Brain microvascular endothelial cell (primary cell): ENCODE measurements at regions not wholly inside any gene's neighbourhood (a gene's known extent, or its start where the extent isn't known, plus 50 kb on each side); places are given as distances from the start of the nearest gene placed in this dataset.

ENCODE experiments used
- DNase-seq: peaks from one replicate; pipeline ENCODE4 v3.0.0-alpha.2; 2020
- H3K27ac ChIP-seq: fragments of 250-450 bp; sonication (Bioruptor Pico); 2 replicates; pipeline ENCODE4 v1.5.1; 2020; ENCODE audit warnings: mild to moderate bottlenecking, moderate library complexity
- H3K27me3 ChIP-seq: fragments of 250-450 bp; sonication (Bioruptor Pico); replicated peaks from 2 replicates; pipeline ENCODE4 v1.5.1; 2020; ENCODE audit warnings: mild to moderate bottlenecking
- H3K36me3 ChIP-seq: fragments of 250-450 bp; sonication (Bioruptor Pico); replicated peaks from 2 replicates; pipeline ENCODE4 v1.5.1; 2020; ENCODE audit warnings: mild to moderate bottlenecking
- H3K4me3 ChIP-seq: 2 replicates; pipeline ENCODE4 v1.5.1; 2011; ENCODE audit warnings: low read depth, mild to moderate bottlenecking, control low read depth, low read length, moderate library complexity
- in situ Hi-C: cut with HindIII; loops from 2 replicates; pipeline ENCODE4 v1.10.0; 2017; ENCODE audit warnings: low sequenced_read_pairs, low pct_ligation_motif_present
- TF ChIP-seq, protein P1 (sequence below): IDR thresholded peaks from 2 replicates; pipeline ENCODE4 v1.5.1; 2011; ENCODE audit warnings: low read depth, mild to moderate bottlenecking, moderate library complexity, low read length, control low read depth, inconsistent platforms; ENCODE audit errors: missing control alignments

DNA sequence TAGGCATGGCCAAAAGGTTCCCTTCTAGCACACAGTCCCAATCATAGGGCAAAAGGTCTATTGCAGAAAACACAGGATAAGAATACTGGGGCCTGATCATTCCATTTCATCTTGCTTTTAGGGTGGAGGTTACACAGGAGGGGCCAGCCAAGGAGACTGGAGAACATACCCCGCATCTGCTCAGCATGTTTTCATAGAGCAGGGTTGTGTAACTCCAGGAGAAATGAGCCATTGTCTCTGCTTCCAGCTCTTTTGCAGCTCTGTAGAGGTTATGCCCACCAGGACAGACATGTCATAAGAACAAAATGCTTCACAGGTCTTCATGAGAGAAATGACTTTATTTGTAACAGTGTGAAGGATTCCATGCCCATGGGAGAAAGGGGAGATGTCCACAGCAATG lies 742.8 kb downstream of the DACH1 start:
- no peak for DNase-seq
- Histone ChIP-seq H3K36me3 (no peaks in the 10 kb centered on the region), H3K27me3 (no peaks in the 10 kb centered on the region), H3K27ac (no peak overlapping the region), H3K4me3 (no peak overlapping the region)
- in situ Hi-C loops = no loop called here
- TF ChIP-seq, protein P1, sequence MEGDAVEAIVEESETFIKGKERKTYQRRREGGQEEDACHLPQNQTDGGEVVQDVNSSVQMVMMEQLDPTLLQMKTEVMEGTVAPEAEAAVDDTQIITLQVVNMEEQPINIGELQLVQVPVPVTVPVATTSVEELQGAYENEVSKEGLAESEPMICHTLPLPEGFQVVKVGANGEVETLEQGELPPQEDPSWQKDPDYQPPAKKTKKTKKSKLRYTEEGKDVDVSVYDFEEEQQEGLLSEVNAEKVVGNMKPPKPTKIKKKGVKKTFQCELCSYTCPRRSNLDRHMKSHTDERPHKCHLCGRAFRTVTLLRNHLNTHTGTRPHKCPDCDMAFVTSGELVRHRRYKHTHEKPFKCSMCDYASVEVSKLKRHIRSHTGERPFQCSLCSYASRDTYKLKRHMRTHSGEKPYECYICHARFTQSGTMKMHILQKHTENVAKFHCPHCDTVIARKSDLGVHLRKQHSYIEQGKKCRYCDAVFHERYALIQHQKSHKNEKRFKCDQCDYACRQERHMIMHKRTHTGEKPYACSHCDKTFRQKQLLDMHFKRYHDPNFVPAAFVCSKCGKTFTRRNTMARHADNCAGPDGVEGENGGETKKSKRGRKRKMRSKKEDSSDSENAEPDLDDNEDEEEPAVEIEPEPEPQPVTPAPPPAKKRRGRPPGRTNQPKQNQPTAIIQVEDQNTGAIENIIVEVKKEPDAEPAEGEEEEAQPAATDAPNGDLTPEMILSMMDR = no peak

DNA sequence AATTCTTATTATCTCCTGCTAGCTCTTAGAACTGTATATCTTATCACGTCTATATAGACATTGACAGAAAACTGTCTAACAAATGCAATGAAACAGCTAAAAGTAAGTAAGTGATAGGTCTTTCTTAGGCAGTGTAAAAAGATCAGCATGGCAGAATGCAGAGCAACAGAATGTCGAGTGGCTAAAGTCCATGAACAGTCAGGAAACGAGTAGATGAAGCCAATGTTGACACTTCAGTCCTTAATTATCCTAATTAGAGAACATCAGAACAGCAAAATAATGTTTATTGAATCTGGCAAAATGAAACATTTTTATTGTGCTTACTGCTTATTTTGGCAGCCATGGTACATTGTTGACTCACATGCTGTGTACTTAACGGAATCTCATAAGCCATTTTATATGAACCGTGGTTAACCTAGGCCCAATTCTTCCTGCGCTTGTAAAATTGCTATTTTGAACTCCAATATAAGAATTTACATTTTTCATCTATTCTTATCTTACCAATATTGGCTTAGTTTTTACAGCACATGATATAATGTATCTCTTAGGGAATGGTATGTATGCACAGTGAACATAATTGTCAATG lies 748.1 kb downstream of the DACH1 start:
- in situ Hi-C loops = no loop called here
- Histone ChIP-seq H3K27me3 (no peaks in the 10 kb centered on the region), H3K4me3 (no peak overlapping the region), H3K27ac (no peak overlapping the region), H3K36me3 (no peaks in the 10 kb centered on the region)
- TF ChIP-seq, protein P1 = no peak
- DNase-seq = no peak

DNA sequence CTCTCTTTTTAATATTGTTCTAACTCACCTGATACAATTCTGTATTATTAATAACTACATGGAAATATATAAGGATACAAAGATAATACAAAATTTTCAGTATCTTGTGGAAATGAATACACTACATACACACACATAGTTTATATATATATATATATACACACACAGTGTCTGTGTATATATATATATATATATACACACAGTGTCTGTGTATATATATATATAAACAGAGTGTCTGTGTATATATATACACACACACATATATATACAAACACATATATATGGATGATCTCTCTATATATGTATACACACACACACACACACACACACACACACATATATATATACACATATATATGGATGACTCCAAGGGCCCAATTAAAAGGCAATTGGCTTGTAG lies 749.1 kb downstream of the DACH1 start:
- no peak overlapping the region for H3K4me3 ChIP-seq
- TF ChIP-seq, protein P1 = no peak
- no peak overlapping the region for H3K27ac ChIP-seq
- no peak for DNase-seq
- no peaks in the 10 kb centered on the region for H3K36me3 ChIP-seq
- H3K27me3 ChIP-seq = no peaks in the 10 kb centered on the region
- in situ Hi-C loops = no loop called here

DNA sequence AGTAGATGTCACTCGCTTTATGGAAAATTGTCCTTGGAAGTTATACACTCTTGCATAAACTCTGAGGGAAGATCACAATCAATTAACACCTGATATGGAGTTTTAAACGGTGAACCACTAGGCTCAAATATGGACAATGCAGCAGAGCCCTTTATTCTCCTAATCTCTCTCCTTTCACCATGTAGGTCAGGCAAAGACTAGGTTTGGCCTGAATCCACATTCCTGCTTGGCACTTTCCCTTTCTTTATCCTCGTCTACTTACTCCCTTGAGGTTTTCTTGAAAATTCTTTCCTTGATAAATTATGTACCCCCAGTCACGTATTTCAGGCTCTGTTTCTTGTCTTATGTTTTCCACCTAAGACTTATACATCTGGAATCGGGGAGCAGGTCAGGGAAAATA lies 751.7 kb downstream of the DACH1 start:
- in situ Hi-C loops = no loop called here
- no peak for DNase-seq
- Histone ChIP-seq H3K27me3 (no peaks in the 10 kb centered on the region), H3K36me3 (no peaks in the 10 kb centered on the region), H3K27ac (no peak overlapping the region), H3K4me3 (no peak overlapping the region)
- TF ChIP-seq, protein P1 = no peak

DNA sequence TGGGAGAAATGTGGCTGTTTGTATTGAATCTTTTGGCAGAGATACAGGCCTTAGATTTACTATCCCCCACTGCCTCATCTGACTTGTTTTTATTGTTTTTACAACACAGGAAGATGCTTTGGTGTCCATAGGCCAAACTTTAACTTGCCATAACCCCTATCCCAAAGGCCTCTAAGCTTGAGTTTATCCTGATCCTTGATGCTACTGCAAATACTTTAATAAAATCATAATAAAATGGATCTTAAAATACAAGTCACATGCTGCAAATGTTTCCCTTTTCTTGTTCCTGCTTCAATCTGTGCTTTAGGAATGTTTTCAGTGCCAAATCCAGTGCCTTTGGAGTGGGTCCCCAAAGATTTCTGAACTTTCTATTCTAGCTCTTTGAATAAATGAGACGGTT lies 770.6 kb downstream of the DACH1 start:
- Histone ChIP-seq H3K27me3 (no peaks in the 10 kb centered on the region), H3K4me3 (no peak overlapping the region), H3K36me3 (no peaks in the 10 kb centered on the region), H3K27ac (no peak overlapping the region)
- in situ Hi-C loops = no loop called here
- DNase-seq = no peak
- TF ChIP-seq, protein P1 = no peak

DNA sequence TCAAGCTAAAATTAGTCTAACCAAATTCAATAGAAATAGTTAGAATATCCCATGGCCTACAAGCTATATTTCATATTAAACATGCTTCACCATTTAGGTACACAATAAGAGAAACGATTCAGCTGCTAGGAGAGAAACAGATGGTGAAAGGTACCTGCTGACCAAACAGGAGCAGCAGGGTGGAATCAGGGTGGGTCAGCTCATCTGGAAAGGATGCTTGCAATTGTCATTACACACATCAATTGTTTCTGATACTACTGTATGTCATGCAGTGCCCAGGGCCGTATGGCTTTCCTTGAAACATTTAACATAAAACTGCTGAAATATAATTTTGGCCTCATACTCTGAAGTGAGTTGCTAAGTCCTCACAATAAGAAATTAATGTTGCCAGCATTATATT lies 776.0 kb downstream of the DACH1 start:
- TF ChIP-seq, protein P1 = no peak
- in situ Hi-C loops = no loop called here

More for the DNA sequence above, 776.0 kb downstream of the DACH1 start:
- DNase-seq = no peak
- no peaks in the 10 kb centered on the region for H3K36me3 ChIP-seq
- no peak overlapping the region for H3K4me3 ChIP-seq
- H3K27ac ChIP-seq = no peak overlapping the region
- H3K27me3 ChIP-seq = no peaks in the 10 kb centered on the region
